AG09309 (cell line): ENCODE measurements at regions not wholly inside any gene's neighbourhood (a gene's known extent, or its start where the extent isn't known, plus 50 kb on each side); places are given as distances from the start of the nearest gene placed in this dataset.

ENCODE experiments used
- DNase-seq: peaks from one replicate; pipeline ENCODE4 v3.0.0-alpha.2; 2010; ENCODE audit warnings: low read depth
- H3K4me3 ChIP-seq: 2 replicates; pipeline ENCODE4 v1.5.1; 2011; ENCODE audit warnings: mild to moderate bottlenecking, low read depth, low read length, moderate library complexity; ENCODE audit not compliant: control insufficient read depth
- CTCF ChIP-seq: IDR thresholded peaks from 2 replicates; pipeline ENCODE4 v1.5.1; 2011; ENCODE audit warnings: mild to moderate bottlenecking, low read depth, low read length, inconsistent platforms; ENCODE audit not compliant: insufficient read depth, control insufficient read depth; ENCODE audit errors: missing control alignments

- no peak overlapping the region for H3K4me3 ChIP-seq
- no peak for TF ChIP-seq CTCF
- DNase-seq, result no peak
These were observed 319.2 kb upstream of the SEMA6D start for GRCh38 chr15:47398132-47398531.

DNA sequence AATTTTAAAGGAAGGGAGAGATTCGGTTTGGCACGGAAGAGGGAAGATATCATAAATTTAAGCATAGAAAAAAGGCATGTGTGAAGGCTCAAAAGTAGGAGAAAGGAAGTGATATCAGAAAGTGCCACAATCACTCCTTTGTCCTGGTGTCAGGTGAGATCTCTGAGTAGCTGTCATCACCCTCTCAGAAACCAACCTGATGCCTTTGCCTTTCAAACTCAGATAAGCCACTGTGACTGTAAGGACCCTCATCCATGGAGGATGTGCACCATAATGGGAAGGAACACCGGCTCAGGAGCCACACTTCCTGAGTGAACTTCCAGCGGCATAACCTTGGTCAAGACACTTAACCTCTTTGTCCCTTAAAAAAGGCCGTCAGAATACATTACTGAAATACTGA is 318.7 kb upstream of the SEMA6D start:
- TF ChIP-seq CTCF, result no peak
- DNase-seq, result no peak
- H3K4me3 ChIP-seq, result no peak overlapping the region

- TF ChIP-seq CTCF, result no peak
- DNase-seq, result no peak
These were observed 318.2 kb upstream of the SEMA6D start for GRCh38 chr15:47399100-47399499.

GRCh38 chr15:47400603-47401002 is 316.7 kb upstream of the SEMA6D start:
- no peak overlapping the region for H3K4me3 ChIP-seq
- TF ChIP-seq CTCF, result no peak
- DNase-seq, result no peak

More at GRCh38 chr15:47399100-47399499, 318.2 kb upstream of the SEMA6D start:
- H3K4me3 ChIP-seq, result no peak overlapping the region

DNA sequence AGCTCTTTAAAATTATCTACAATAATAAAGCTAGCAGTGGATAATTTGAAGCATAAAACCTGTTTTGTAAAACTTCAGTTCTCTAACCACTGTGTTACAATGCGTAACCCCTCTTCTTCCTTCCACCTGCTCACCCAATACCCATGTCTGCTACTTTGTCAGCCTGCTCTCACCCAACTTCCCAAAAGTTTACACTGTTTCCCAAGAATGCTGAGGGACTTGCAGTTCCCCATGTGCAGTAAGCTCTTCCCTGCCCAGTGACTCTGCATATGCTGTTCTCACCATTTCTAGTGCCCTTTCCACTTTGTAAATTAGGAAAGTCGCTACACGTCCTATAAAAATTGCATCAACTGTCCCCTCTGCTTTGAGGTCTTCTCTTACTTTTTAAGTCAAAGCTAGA is 315.9 kb upstream of the SEMA6D start:
- no peak for DNase-seq
- TF ChIP-seq CTCF, result no peak
- no peak overlapping the region for H3K4me3 ChIP-seq

DNA sequence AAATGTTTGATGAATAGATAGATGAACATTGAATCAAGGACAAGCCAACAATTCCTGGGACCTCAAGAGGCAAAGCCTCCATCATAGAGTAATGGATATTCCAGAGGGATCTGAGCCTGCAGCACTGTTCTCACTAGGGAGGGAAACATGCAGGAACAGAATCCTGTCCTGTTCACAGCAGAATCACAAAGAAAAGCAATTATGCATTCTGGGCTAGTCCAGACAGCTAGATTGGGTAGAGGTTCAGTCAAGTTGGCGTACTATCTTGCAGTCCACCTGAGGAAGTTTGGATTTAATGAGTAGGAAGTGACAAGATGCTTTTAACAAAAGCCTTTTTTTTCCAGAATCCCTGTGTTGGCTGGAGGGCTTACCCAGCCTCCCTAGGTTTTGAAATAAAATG is 314.5 kb upstream of the SEMA6D start:
- no peak overlapping the region for H3K4me3 ChIP-seq
- DNase-seq, result no peak
- TF ChIP-seq CTCF, result no peak

- DNase-seq, result no peak
- no peak overlapping the region for H3K4me3 ChIP-seq
- TF ChIP-seq CTCF, result no peak
These were observed 312.4 kb upstream of the SEMA6D start for GRCh38 chr15:47404877-47405276.
